ENCODE measurements at regions not wholly inside any gene's neighbourhood (a gene's known extent, or its start where the extent isn't known, plus 50 kb on each side); places are given as distances from the start of the nearest gene placed in this dataset.

DNA sequence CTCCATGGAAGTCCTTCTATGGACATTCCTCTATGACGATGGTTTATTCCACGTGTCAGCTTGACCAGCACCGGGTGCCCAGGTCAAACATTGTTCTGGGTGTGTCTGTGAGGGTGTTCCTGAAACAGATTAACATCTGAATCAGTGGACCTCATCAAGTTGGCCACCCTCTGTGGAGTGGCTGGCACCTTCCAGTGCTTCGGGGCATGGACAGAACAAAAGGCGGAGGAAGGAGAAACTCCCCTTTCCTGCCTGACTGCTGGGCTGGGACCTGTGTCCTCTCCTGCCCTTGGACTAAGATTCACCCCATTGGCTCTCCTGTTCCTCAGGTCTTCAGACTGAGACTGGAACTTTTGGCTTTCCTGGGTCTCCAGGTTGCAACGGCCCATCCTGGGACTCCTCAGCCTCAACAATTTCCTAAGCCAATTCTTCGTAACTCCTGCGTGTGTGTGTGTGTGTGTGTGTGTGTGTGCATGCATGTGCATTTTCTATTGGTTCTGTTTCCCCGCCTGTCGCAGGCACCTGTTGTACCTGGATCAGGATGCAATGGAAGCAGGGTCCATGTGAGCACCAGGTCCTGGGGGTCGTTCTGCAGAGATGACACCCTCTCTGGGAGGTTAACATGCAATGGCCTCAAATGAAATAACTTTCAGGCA, 357.2 kb upstream of the SALL3 start:
- Histone ChIP-seq H3K27me3 (ENCODE audit: insufficient read depth, low read depth) (no peaks in the 10 kb centered on the region), H3K4me3 (IDR thresholded peaks at IDR 0.05; ENCODE audit: insufficient read depth, low read depth, low read length) (no peak overlapping the region), H4K20me1 (ENCODE audit: insufficient read depth) (no peaks in the 10 kb centered on the region), H2AFZ (ENCODE audit: low read depth) (no peak overlapping the region), H3K9ac (no peak overlapping the region), H3K27ac (no peak overlapping the region), H3K36me3 (ENCODE audit: insufficient read depth) (no peaks in the 10 kb centered on the region), H3K4me1 (ENCODE audit: low read depth, poor library complexity, severe bottlenecking) (no peaks in the 10 kb centered on the region), H3K4me2 (no peak overlapping the region), H3K79me2 (ENCODE audit: insufficient read depth, low read depth) (no peaks in the 10 kb centered on the region)
- TF ChIP-seq, protein P1, sequence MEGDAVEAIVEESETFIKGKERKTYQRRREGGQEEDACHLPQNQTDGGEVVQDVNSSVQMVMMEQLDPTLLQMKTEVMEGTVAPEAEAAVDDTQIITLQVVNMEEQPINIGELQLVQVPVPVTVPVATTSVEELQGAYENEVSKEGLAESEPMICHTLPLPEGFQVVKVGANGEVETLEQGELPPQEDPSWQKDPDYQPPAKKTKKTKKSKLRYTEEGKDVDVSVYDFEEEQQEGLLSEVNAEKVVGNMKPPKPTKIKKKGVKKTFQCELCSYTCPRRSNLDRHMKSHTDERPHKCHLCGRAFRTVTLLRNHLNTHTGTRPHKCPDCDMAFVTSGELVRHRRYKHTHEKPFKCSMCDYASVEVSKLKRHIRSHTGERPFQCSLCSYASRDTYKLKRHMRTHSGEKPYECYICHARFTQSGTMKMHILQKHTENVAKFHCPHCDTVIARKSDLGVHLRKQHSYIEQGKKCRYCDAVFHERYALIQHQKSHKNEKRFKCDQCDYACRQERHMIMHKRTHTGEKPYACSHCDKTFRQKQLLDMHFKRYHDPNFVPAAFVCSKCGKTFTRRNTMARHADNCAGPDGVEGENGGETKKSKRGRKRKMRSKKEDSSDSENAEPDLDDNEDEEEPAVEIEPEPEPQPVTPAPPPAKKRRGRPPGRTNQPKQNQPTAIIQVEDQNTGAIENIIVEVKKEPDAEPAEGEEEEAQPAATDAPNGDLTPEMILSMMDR (conservative IDR thresholded peaks at IDR 0.05; ENCODE audit: low read depth, low read length), result no peak

DNA sequence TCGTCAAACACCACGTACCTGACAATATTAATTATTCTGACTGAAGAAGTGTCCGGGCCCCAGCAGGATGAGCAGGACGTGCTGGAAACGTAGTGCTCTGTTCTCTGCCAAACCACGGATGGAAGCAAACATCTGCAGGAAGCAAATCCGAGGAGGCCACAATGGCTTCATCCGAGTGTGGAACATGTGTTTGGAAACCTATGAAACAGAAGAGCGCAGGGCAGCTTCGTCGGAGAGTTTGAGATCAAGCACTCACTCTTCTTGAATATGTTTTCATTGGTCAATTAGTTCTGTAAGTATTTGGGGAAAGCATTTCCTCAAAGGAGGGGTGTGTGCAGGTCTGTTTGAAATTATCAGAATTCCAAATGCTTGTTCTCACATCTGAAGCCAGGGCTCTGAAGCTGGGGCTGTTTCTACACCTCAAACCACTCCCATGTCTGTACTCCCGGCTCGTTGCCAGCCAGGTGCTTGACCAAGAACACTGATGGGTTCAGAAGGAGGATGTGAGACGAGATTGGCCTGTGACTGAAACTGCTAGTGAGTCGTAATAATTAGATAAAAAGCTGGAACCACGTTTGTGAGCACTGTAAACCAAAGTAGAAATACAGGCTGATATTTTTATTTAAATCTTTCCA, 356.6 kb upstream of the SALL3 start:
- TF ChIP-seq, protein P1 (conservative IDR thresholded peaks at IDR 0.05; ENCODE audit: low read depth, low read length), result no peak
- Histone ChIP-seq H3K79me2 (ENCODE audit: insufficient read depth, low read depth) (no peaks in the 10 kb centered on the region), H3K36me3 (ENCODE audit: insufficient read depth) (no peaks in the 10 kb centered on the region), H3K4me2 (no peak overlapping the region), H3K27me3 (ENCODE audit: insufficient read depth, low read depth) (no peaks in the 10 kb centered on the region), H3K9ac (no peak overlapping the region), H4K20me1 (ENCODE audit: insufficient read depth) (no peaks in the 10 kb centered on the region), H3K4me3 (IDR thresholded peaks at IDR 0.05; ENCODE audit: insufficient read depth, low read depth, low read length) (no peak overlapping the region), H3K27ac (no peak overlapping the region), H2AFZ (ENCODE audit: low read depth) (no peak overlapping the region), H3K4me1 (ENCODE audit: low read depth, poor library complexity, severe bottlenecking) (no peaks in the 10 kb centered on the region)

DNA sequence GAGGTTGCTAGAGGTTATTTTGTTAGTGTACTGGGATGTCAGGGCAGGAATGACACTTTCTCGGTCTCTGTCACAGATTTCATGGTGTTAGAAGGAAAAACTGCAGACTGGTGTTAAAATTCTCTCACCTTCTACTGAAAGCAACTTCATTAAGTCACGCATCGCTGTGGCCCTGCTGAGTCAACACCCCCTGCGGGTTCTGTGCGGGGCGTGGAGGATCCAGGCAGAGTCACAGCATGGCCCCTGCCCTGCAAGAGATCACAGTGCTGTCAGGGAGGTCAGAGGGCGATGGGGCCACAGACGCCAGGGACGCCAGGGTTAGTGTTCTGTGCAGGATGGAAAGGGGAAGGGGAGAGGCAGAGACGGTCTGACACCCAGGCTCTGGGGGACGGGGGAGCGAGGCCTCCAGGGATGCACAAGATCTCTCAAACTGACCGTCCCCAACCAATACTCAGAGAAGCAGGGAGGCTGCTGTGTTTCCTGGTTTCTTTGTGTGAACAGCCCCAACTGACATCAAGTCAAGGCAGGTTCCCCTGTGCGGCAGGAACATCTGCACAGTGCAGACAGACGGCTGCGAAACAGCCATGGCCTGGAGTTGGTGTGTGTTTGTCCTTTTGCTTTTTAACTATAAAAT, 354.9 kb upstream of the SALL3 start:
- no peak overlapping the region for H3K27ac ChIP-seq
- H3K36me3 ChIP-seq (ENCODE audit: insufficient read depth), result no peaks in the 10 kb centered on the region
- no peak overlapping the region for H3K4me3 ChIP-seq (IDR thresholded peaks at IDR 0.05; ENCODE audit: insufficient read depth, low read depth, low read length)
- no peaks in the 10 kb centered on the region for H3K79me2 ChIP-seq (ENCODE audit: insufficient read depth, low read depth)
- H2AFZ ChIP-seq (ENCODE audit: low read depth), result no peak overlapping the region
- H4K20me1 ChIP-seq (ENCODE audit: insufficient read depth), result no peaks in the 10 kb centered on the region
- no peaks in the 10 kb centered on the region for H3K27me3 ChIP-seq (ENCODE audit: insufficient read depth, low read depth)
- no peaks in the 10 kb centered on the region for H3K4me1 ChIP-seq (ENCODE audit: low read depth, poor library complexity, severe bottlenecking)
- TF ChIP-seq, protein P1 (conservative IDR thresholded peaks at IDR 0.05; ENCODE audit: low read depth, low read length), result no peak
- H3K4me2 ChIP-seq, result no peak overlapping the region
- H3K9ac ChIP-seq, result no peak overlapping the region

DNA sequence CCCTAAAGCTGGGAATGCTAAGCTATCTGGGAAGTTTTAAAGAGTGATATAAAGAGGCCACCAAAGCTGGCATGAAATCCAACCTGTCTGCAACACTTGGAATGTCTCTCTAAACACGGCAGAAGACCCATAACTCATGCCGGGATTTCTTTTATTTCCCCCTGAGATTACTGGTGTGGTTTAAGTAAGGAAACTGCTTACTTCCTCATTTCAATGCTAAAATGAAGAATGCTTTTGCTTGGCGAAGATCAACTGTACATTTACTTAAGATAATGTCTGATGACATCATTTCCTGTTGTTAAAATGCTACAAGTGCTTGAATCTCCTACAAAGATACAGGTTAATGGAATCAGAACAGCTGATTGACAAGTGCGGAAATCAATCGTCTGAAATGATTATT, 353.8 kb upstream of the SALL3 start:
- TF ChIP-seq, protein P1 (conservative IDR thresholded peaks at IDR 0.05; ENCODE audit: low read depth, low read length), result no peak
- no peak overlapping the region for H3K27ac ChIP-seq
- H3K79me2 ChIP-seq (ENCODE audit: insufficient read depth, low read depth), result no peaks in the 10 kb centered on the region
- H2AFZ ChIP-seq (ENCODE audit: low read depth), result no peak overlapping the region
- H3K4me3 ChIP-seq (IDR thresholded peaks at IDR 0.05; ENCODE audit: insufficient read depth, low read depth, low read length), result no peak overlapping the region
- H3K9ac ChIP-seq, result no peak overlapping the region
- H3K36me3 ChIP-seq (ENCODE audit: insufficient read depth), result no peaks in the 10 kb centered on the region
- H3K27me3 ChIP-seq (ENCODE audit: insufficient read depth, low read depth), result no peaks in the 10 kb centered on the region
- no peaks in the 10 kb centered on the region for H3K4me1 ChIP-seq (ENCODE audit: low read depth, poor library complexity, severe bottlenecking)
- no peaks in the 10 kb centered on the region for H4K20me1 ChIP-seq (ENCODE audit: insufficient read depth)
- no peak overlapping the region for H3K4me2 ChIP-seq

Data from KMS-11 (cell line).